Liver (tissue), 7 donors: ENCODE measurements at regions not wholly inside any gene's neighbourhood (a gene's known extent, or its start where the extent isn't known, plus 50 kb on each side); places are given as distances from the start of the nearest gene placed in this dataset.
"Not testable (repeated sequence)": the region's sequence is repeated elsewhere in the genome, so short reads cannot be mapped to it uniquely, and the experiment has no call there.

ENCODE experiments used
- DNase-seq: peaks from one replicate; pipeline ENCODE4 v3.0.0-alpha.2; 2017; ENCODE audit warnings: low spot score
- H3K27ac ChIP-seq, 2 donors: one replicate each; pipeline ENCODE4 v1.7.0; 2013; ENCODE audit warnings: inconsistent platforms in 2 of 2, low read length in 2 of 2, control low read depth in 1 of 2, low read depth in 1 of 2, mild to moderate bottlenecking in 1 of 2
- H3K27me3 ChIP-seq, 4 donors: one replicate each; pipeline versions ENCODE4 v1.6.1 to v1.7.0; 2013; ENCODE audit warnings: low read length in 3 of 4, inconsistent platforms in 1 of 4, mild to moderate bottlenecking in 1 of 4, moderate library complexity in 1 of 4; ENCODE audit not compliant: control insufficient read depth in 4 of 4, insufficient read depth in 4 of 4
- H3K36me3 ChIP-seq, 4 donors: one replicate each; pipeline versions ENCODE4 v1.6.1 to v1.7.0; 2013; ENCODE audit warnings: low read length in 3 of 4, mild to moderate bottlenecking in 3 of 4, low read depth in 1 of 4, moderate library complexity in 1 of 4; ENCODE audit not compliant: control insufficient read depth in 4 of 4, insufficient read depth in 3 of 4
- H3K4me1 ChIP-seq, 4 donors: one replicate each; pipeline versions ENCODE4 v1.6.1 to v1.7.0; 2013; ENCODE audit warnings: low read length in 3 of 4, mild to moderate bottlenecking in 3 of 4, moderate library complexity in 1 of 4; ENCODE audit not compliant: control insufficient read depth in 4 of 4, insufficient read depth in 4 of 4
- H3K4me3 ChIP-seq, 3 donors: one replicate each; pipeline versions ENCODE4 v1.6.1 to v1.7.0; 2013; ENCODE audit warnings: low read length in 3 of 3, control low read depth in 1 of 3, low read depth in 1 of 3, mild to moderate bottlenecking in 1 of 3
- H3K9ac ChIP-seq, 2 donors: one replicate each; pipeline ENCODE4 v1.7.0; 2013; ENCODE audit warnings: low read length in 2 of 2, mild to moderate bottlenecking in 2 of 2, moderate library complexity in 2 of 2, control low read depth in 1 of 2, low read depth in 1 of 2
- H3K9me3 ChIP-seq, 4 donors: one replicate each; pipeline versions ENCODE4 v1.6.1 to v1.7.0; 2013; ENCODE audit warnings: low read length in 3 of 4; ENCODE audit not compliant: control insufficient read depth in 4 of 4
- EGR1 ChIP-seq, 2 donors: IDR thresholded peaks; 2 replicates each; pipeline ENCODE4 v1.6.1; 2016 to 2018; ENCODE audit warnings: antibody characterized with exemption in 2 of 2, low read depth in 2 of 2
- FOXA1 ChIP-seq: IDR thresholded peaks from 2 replicates; pipeline ENCODE4 v1.6.1; 2016; ENCODE audit warnings: antibody characterized with exemption
- FOXA2 ChIP-seq: IDR thresholded peaks from 2 replicates; pipeline ENCODE4 v1.6.1; 2016; ENCODE audit warnings: antibody characterized with exemption
- GABPA ChIP-seq, 2 donors: IDR thresholded peaks in 1 of 2; conservative IDR thresholded peaks in 1 of 2; 2 replicates each; pipeline ENCODE4 v1.6.1; 2016; ENCODE audit warnings: antibody characterized with exemption in 2 of 2, mild to moderate bottlenecking in 1 of 2, moderate library complexity in 1 of 2
- JUND ChIP-seq, 2 donors: IDR thresholded peaks; 2 replicates each; pipeline ENCODE4 v1.6.1; 2016; ENCODE audit warnings: antibody characterized with exemption in 2 of 2
- NR2F2 ChIP-seq: IDR thresholded peaks from 2 replicates; pipeline ENCODE4 v1.6.1; 2016; ENCODE audit warnings: antibody characterized with exemption
- TAF1 ChIP-seq: conservative IDR thresholded peaks from 2 replicates; pipeline ENCODE4 v1.6.1; 2016; ENCODE audit warnings: antibody characterized with exemption, mild to moderate bottlenecking
- YY1 ChIP-seq: IDR thresholded peaks from 2 replicates; pipeline ENCODE4 v1.6.1; 2016; ENCODE audit warnings: antibody characterized with exemption, mild to moderate bottlenecking
- WGBS: extraction: QIAGEN DNeasy Blood & Tissue Kit; methylation state at CpG from one replicate; pipeline ENCODE4 v1.1.7; 2013; 5-methylcytosine and 5-hydroxymethylcytosine counted together
- TF ChIP-seq, protein P1 (sequence below): IDR thresholded peaks from 2 replicates; pipeline ENCODE4 v1.6.1; 2016; ENCODE audit warnings: antibody characterized with exemption
- donor health status: healthy.
- donor health status: healthy.
- donor health status: healthy.
- donor health status: healthy.

DNA sequence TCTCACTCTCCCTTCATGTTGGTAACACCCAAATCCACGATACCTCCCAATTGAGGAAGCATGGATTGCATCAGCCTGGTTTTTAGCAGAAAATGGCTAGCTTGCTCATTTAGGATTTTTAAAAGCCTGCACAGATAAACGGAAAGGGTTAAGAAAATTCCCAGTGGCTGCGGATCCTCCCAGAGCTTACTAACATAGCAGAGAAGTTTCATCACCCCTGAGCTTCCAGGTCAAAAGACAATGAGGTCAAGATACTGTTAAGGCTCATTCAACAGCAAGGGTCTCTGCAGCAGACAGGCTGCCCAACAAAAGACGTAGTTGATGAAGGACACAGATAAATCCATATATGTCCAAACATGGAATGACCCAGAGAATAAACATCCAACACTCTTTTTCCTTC, 220.2 kb downstream of the ASMT start:
- Histone ChIP-seq H3K4me1 (no peaks in the 10 kb centered on the region), H3K27me3 (no peaks in the 10 kb centered on the region), H3K9ac (no peak overlapping the region), H3K36me3 (no peaks in the 10 kb centered on the region), H3K27ac (no peak overlapping the region), H3K4me3 (no peak overlapping the region), H3K9me3 (peaks cover 3 to 12% (median 6%) of the 10 kb centered on the region in 4 donors)
- TF ChIP-seq, protein P1, sequence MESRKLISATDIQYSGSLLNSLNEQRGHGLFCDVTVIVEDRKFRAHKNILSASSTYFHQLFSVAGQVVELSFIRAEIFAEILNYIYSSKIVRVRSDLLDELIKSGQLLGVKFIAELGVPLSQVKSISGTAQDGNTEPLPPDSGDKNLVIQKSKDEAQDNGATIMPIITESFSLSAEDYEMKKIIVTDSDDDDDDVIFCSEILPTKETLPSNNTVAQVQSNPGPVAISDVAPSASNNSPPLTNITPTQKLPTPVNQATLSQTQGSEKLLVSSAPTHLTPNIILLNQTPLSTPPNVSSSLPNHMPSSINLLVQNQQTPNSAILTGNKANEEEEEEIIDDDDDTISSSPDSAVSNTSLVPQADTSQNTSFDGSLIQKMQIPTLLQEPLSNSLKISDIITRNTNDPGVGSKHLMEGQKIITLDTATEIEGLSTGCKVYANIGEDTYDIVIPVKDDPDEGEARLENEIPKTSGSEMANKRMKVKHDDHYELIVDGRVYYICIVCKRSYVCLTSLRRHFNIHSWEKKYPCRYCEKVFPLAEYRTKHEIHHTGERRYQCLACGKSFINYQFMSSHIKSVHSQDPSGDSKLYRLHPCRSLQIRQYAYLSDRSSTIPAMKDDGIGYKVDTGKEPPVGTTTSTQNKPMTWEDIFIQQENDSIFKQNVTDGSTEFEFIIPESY = no peak
- TF ChIP-seq JUND (IDR thresholded peaks at IDR 0.05) = no peak
- no peak for TF ChIP-seq YY1
- TF ChIP-seq NR2F2 = no peak
- no peak for DNase-seq
- 34% methylated on average over 4 of the region's 4 CpGs for WGBS

DNA sequence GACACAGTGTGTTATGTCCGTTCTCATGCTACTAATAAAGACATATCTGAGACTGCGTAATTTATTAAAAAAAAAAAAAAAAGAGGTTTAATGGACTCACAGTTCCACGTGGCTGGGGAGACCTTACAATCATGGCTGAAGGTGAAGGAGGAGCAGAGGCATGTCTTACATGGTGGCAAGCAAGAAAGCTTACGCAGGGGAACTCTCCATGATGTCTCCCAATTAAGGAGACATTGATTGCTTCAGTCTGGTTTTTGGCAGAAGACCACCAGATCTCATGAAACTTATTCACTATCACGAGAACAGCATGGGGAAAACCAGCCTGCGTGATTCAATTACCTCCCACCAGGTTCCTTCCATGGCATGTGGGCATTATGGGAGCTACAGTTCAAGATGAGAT, 221.8 kb downstream of the ASMT start:
- 84% methylated on average over 6 of the region's 6 CpGs for WGBS
- peaks cover 3 to 12% (median 6%) of the 10 kb centered on the region in 4 donors for H3K9me3 ChIP-seq

GRCh38 chrX:1841746-1842145, 226.9 kb downstream of the ASMT start:
- H3K9me3 ChIP-seq = peaks cover 3 to 10% (median 6%) of the 10 kb centered on the region in 4 donors
- WGBS = 90% methylated on average over 7 of the region's 7 CpGs
- H3K9ac ChIP-seq = no peak overlapping the region

More for the DNA sequence above, 221.8 kb downstream of the ASMT start:
- H3K4me1 ChIP-seq = no peaks in the 10 kb centered on the region
- no peaks in the 10 kb centered on the region for H3K27me3 ChIP-seq
- no peak overlapping the region for H3K27ac ChIP-seq
- DNase-seq = no peak
- no peak for TF ChIP-seq FOXA2
- no peak for TF ChIP-seq JUND (IDR thresholded peaks at IDR 0.05)
- TF ChIP-seq, protein P1 = no peak
- TF ChIP-seq YY1 = no peak
- TF ChIP-seq GABPA (IDR thresholded peaks at IDR 0.05 in 1 of 2, conservative IDR thresholded peaks at IDR 0.05 in 1 of 2) = no peak
- no peak overlapping the region for H3K9ac ChIP-seq
- no peak overlapping the region for H3K4me3 ChIP-seq
- no peaks in the 10 kb centered on the region for H3K36me3 ChIP-seq

DNA sequence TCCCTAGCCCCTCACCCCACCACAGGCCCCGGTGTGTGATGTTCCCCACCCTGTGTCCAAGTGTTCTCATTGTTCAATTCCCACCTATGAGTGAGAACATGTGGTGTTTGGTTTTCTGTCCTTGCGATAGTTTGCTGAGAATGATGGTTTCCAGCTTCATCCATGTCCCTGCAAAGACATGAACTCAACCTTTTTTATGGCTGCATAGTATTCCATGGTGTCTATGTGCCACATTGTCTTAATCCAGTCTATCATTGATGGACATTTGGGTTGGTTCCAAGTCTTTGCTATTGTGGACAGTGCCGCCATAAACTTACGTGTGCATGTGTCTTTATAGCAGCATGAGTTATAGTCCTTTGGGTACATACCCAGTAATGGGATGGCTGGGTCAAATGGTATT, 232.1 kb downstream of the ASMT start:
- WGBS = 98% methylated on average over 4 of the region's 4 CpGs
- H3K4me3 ChIP-seq, H3K4me1 ChIP-seq, H3K27ac ChIP-seq, H3K36me3 ChIP-seq, H3K9me3 ChIP-seq, H3K9ac ChIP-seq, H3K27me3 ChIP-seq, DNase-seq: not testable (repeated sequence)

More at GRCh38 chrX:1841746-1842145, 226.9 kb downstream of the ASMT start:
- TF ChIP-seq, protein P1 = no peak
- TF ChIP-seq FOXA1 = no peak
- TF ChIP-seq EGR1 (IDR thresholded peaks at IDR 0.05; ENCODE audit: low read depth in 2 of 2) = no peak
- no peak for TF ChIP-seq TAF1
- Histone ChIP-seq H3K4me1 (no peaks in the 10 kb centered on the region), H3K4me3 (no peak overlapping the region), H3K36me3 (no peaks in the 10 kb centered on the region), H3K27ac (no peak overlapping the region), H3K27me3 (no peaks in the 10 kb centered on the region)
- DNase-seq = no peak

- WGBS = 74% methylated on average over 2 of the region's 2 CpGs
- H3K27me3 ChIP-seq, DNase-seq, H3K9ac ChIP-seq, H3K4me3 ChIP-seq, H3K9me3 ChIP-seq, H3K36me3 ChIP-seq, H3K4me1 ChIP-seq, H3K27ac ChIP-seq: not testable (repeated sequence)
Observed at GRCh38 chrX:1847790-1848189, 232.9 kb downstream of the ASMT start.
